GM12878 (cell line): ENCODE measurements at regions not wholly inside any gene's neighbourhood (a gene's known extent, or its start where the extent isn't known, plus 50 kb on each side); places are given as distances from the start of the nearest gene placed in this dataset.

ENCODE experiments used
- CHD4 ChIP-seq: fragments of 200-600 bp; sonication (generic); IDR thresholded peaks from 2 replicates; pipeline ENCODE4 v1.6.1; 2016; ENCODE audit warnings: mild to moderate bottlenecking
- CTCF ChIP-seq, 3 experiments: IDR thresholded peaks in 2 of 3; conservative IDR thresholded peaks in 1 of 3; 2 replicates each; pipeline ENCODE4 v1.5.1; 2011; ENCODE audit warnings: low read depth in 3 of 3, low read length in 3 of 3, mild to moderate bottlenecking in 3 of 3, control low read depth in 2 of 3, moderate library complexity in 2 of 3, inconsistent platforms in 1 of 3, mixed read lengths in 1 of 3; ENCODE audit not compliant: control insufficient read depth in 2 of 3, insufficient read depth in 1 of 3; ENCODE audit errors: extremely low read depth in 1 of 3
- POLR2A ChIP-seq: IDR thresholded peaks from 2 replicates; pipeline ENCODE4 v1.6.1; 2011; ENCODE audit warnings: low read depth, mild to moderate bottlenecking, low read length
- ZNF274 ChIP-seq: IDR thresholded peaks from one replicate; pipeline ENCODE4 v1.8.0; 2011; ENCODE audit not compliant: insufficient read length, insufficient read depth

GRCh38 chr17:70318051-70318450, 148.7 kb downstream of the KCNJ2 start:
- TF ChIP-seq CTCF (IDR thresholded peaks at IDR 0.05 in 2 of 3, conservative IDR thresholded peaks at IDR 0.05 in 1 of 3; ENCODE audit: control insufficient read depth in 2 of 3, extremely low read depth in 1 of 3, insufficient read depth in 1 of 3, low read depth in 3 of 3, low read length in 3 of 3) (no peak), CHD4 (no peak), ZNF274 (no peak), POLR2A (no peak)
